ENCODE measurements at regions not wholly inside any gene's neighbourhood (a gene's known extent, or its start where the extent isn't known, plus 50 kb on each side); places are given as distances from the start of the nearest gene placed in this dataset.

DNA sequence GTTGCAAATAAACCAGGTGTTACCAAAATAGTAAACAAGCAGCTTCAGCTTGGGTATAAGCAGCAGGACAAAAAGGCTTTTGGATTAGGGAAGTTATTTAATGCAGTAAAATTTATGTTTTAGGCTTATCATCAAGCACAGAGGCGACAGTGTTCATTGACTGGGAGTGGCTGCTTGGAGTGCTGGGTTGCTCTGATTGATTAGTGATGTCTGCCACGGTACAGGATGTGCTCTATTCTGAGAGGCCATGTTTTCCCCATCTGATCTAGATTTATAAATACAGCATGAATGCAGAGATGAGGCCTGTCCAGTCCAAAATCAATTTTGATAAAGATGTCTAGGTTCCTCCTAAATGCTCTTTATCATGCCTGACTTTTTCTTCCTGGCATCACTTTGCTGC lies 83.5 kb downstream of the MAP1LC3B2 start:
- Histone ChIP-seq H3K4me3 (no peak overlapping the region), H3K9me3 (no peaks in the 10 kb centered on the region), H3K27me3 (no peaks in the 10 kb centered on the region), H3K27ac (no peak overlapping the region), H3K36me3 (no peaks in the 10 kb centered on the region), H3K4me1 (peaks cover 0 to 8% of the 10 kb centered on the region in 2 donors)
- TF ChIP-seq, protein P1, sequence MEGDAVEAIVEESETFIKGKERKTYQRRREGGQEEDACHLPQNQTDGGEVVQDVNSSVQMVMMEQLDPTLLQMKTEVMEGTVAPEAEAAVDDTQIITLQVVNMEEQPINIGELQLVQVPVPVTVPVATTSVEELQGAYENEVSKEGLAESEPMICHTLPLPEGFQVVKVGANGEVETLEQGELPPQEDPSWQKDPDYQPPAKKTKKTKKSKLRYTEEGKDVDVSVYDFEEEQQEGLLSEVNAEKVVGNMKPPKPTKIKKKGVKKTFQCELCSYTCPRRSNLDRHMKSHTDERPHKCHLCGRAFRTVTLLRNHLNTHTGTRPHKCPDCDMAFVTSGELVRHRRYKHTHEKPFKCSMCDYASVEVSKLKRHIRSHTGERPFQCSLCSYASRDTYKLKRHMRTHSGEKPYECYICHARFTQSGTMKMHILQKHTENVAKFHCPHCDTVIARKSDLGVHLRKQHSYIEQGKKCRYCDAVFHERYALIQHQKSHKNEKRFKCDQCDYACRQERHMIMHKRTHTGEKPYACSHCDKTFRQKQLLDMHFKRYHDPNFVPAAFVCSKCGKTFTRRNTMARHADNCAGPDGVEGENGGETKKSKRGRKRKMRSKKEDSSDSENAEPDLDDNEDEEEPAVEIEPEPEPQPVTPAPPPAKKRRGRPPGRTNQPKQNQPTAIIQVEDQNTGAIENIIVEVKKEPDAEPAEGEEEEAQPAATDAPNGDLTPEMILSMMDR (IDR thresholded peaks at IDR 0.05): no peak
- ATAC-seq: no peak
- intact Hi-C loops (cut with DNase I): no loop called here
- DNase-seq: no peak

GRCh38 chr12:116642106-116642505 lies 82.9 kb downstream of the MAP1LC3B2 start:
- DNase-seq (no peak), ATAC-seq (no peak)
- no peak overlapping the region for H3K4me3 ChIP-seq
- intact Hi-C loops (cut with DNase I): no loop called here
- H3K4me1 ChIP-seq: peaks cover 0 to 14% of the 10 kb centered on the region in 2 donors
- TF ChIP-seq, protein P1 (IDR thresholded peaks at IDR 0.05): no peak
- H3K9me3 ChIP-seq: no peaks in the 10 kb centered on the region
- no peak overlapping the region for H3K27ac ChIP-seq
- H3K36me3 ChIP-seq: no peaks in the 10 kb centered on the region
- H3K27me3 ChIP-seq: no peaks in the 10 kb centered on the region

DNA sequence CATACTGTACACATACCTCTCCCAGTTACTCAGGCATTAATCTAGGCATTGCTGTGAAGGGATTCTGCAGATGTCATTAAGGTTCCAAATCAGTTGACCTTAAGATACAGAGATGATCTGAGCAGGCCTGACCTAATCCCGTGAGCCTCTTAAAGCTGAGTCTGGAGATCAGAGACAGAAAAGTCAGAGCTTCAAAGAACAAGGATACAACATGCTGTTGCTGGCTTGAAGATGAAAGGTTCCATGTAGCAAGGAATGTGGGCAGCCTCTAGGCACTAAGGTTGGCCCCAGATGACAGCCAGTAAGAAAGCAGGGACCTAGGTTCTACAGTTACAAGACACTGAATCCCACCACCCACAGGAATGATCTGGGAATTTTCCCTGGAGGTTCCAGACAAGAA lies 81.1 kb downstream of the MAP1LC3B2 start:
- ATAC-seq: no peak
- H3K27ac ChIP-seq: no peak overlapping the region

GRCh38 chr12:116639765-116640164 lies 80.6 kb downstream of the MAP1LC3B2 start:
- Histone ChIP-seq H3K27me3 (no peaks in the 10 kb centered on the region), H3K27ac (no peak overlapping the region), H3K9me3 (no peaks in the 10 kb centered on the region), H3K4me1 (peaks cover 6 to 37% of the 10 kb centered on the region in 2 donors), H3K36me3 (no peaks in the 10 kb centered on the region), H3K4me3 (no peak overlapping the region)
- intact Hi-C loops (cut with DNase I): no loop called here
- ATAC-seq (no peak), DNase-seq (no peak)
- TF ChIP-seq, protein P1 (IDR thresholded peaks at IDR 0.05): no peak

More for the DNA sequence above, 81.1 kb downstream of the MAP1LC3B2 start:
- H3K36me3 ChIP-seq: no peaks in the 10 kb centered on the region
- intact Hi-C loops (cut with DNase I): no loop called here
- H3K4me1 ChIP-seq: peaks cover 6 to 32% of the 10 kb centered on the region in 2 donors
- no peaks in the 10 kb centered on the region for H3K27me3 ChIP-seq
- no peaks in the 10 kb centered on the region for H3K9me3 ChIP-seq
- no peak overlapping the region for H3K4me3 ChIP-seq
- TF ChIP-seq, protein P1 (IDR thresholded peaks at IDR 0.05): no peak
- DNase-seq: no peak

GRCh38 chr12:116638376-116638775 lies 79.2 kb downstream of the MAP1LC3B2 start:
- TF ChIP-seq, protein P1 (IDR thresholded peaks at IDR 0.05): no peak
- H3K27ac ChIP-seq: no peak overlapping the region
- ATAC-seq: no peak

More at GRCh38 chr12:116638376-116638775, 79.2 kb downstream of the MAP1LC3B2 start:
- Histone ChIP-seq H3K36me3 (no peaks in the 10 kb centered on the region), H3K4me1 (peaks cover 6 to 42% of the 10 kb centered on the region in 2 donors), H3K9me3 (no peaks in the 10 kb centered on the region), H3K27me3 (no peaks in the 10 kb centered on the region), H3K4me3 (no peak overlapping the region)
- no peak for DNase-seq
- intact Hi-C loops (cut with DNase I): no loop called here
